ENCODE measurements at regions not wholly inside any gene's neighbourhood (a gene's known extent, or its start where the extent isn't known, plus 50 kb on each side); places are given as distances from the start of the nearest gene placed in this dataset.
"Not testable (repeated sequence)": the region's sequence is repeated elsewhere in the genome, so short reads cannot be mapped to it uniquely, and the experiment has no call there.

DNA sequence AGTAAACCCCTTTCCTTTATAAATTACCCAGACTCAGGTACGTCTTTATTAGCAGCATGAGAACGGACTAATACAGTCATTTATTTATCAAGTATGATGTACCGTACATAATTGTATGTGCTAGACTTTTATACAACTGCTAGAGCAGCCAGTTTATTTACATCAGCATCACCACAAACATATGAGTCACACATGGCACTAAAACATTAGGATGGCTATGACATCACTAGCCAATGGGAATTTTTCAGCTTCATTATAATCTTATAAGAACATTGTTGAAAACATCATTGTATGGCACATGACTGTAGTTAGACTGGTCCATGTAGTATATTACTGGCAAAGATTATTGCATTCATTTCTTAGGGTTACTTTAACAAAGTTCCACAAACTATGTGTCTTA lies 121.7 kb downstream of the ZMAT3 start:
- TF ChIP-seq, protein P1, sequence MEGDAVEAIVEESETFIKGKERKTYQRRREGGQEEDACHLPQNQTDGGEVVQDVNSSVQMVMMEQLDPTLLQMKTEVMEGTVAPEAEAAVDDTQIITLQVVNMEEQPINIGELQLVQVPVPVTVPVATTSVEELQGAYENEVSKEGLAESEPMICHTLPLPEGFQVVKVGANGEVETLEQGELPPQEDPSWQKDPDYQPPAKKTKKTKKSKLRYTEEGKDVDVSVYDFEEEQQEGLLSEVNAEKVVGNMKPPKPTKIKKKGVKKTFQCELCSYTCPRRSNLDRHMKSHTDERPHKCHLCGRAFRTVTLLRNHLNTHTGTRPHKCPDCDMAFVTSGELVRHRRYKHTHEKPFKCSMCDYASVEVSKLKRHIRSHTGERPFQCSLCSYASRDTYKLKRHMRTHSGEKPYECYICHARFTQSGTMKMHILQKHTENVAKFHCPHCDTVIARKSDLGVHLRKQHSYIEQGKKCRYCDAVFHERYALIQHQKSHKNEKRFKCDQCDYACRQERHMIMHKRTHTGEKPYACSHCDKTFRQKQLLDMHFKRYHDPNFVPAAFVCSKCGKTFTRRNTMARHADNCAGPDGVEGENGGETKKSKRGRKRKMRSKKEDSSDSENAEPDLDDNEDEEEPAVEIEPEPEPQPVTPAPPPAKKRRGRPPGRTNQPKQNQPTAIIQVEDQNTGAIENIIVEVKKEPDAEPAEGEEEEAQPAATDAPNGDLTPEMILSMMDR (IDR thresholded peaks at IDR 0.05; ENCODE audit: low read depth, low read length), result no peak
- no peak for DNase-seq (ENCODE audit: low read depth in 2 of 2)
- H3K4me3 ChIP-seq (replicated peaks in 1 of 2; ENCODE audit: low read depth in 2 of 2, low read length in 2 of 2), result no peak overlapping the region

DNA sequence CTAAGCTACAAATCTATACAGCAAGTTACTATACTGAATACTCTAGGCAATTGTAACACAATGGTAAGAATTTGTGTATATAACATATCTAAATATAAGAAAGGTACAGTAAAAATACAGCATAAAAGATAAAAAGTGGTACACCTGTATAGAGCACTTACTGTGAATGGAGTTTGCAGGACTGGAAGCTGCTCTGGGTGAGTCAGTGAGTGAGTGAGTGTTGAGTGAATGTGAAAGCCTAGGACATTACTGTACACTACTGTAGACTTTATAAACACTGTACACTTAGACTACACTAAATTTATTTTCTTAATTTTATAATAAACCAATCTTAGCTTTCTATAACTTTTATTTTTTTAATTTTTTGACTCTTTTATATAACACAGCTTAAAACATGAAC lies 123.1 kb downstream of the ZMAT3 start:
- TF ChIP-seq, protein P1 (IDR thresholded peaks at IDR 0.05; ENCODE audit: low read depth, low read length), result no peak
- no peak for DNase-seq (ENCODE audit: low read depth in 2 of 2)

DNA sequence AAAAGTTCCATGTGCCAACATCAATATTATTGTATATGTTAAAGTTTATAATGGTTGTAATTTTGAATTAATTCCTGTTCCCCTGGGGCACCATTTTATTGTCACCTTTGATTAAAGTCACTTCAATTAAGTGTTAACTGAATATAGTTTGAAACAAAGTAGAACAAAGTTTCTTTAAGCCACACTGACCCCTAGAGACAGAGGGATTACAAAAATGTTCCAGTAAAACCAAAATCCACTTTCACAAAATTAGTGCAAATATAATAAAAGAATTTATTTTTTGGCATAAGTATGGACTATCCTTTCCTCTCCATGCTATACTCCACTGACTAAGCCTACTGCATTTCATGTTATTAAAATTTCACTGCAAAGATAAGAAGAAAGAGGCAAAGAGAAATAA lies 123.9 kb downstream of the ZMAT3 start:
- TF ChIP-seq, protein P1 (IDR thresholded peaks at IDR 0.05; ENCODE audit: low read depth, low read length), result no peak
- DNase-seq (ENCODE audit: low read depth in 2 of 2), result no peak
- H3K4me3 ChIP-seq (replicated peaks in 1 of 2; ENCODE audit: low read depth in 2 of 2, low read length in 2 of 2), result no peak overlapping the region

More for the DNA sequence above, 123.1 kb downstream of the ZMAT3 start:
- H3K4me3 ChIP-seq (replicated peaks in 1 of 2; ENCODE audit: low read depth in 2 of 2, low read length in 2 of 2), result no peak overlapping the region

DNA sequence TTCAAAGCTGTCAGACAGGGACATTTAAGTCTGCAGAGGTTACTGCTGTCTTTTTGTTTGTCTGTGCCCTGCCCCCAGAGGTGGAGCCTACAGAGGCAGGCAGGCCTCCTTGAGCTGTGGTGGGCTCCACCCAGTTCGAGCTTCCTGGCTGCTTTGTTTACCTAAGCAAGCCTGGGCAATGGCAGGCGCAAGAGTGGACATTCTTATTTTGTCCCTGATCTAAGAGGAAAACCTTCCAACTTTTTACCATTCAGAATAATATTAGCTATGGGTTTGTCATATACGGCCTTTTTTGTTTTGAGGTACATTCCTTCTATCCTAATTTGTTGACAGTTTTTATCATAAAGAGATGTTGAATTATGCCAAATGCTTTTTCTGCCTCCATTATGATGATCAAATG lies 129.3 kb downstream of the ZMAT3 start:
- not testable (repeated sequence) for H3K4me3 ChIP-seq (replicated peaks in 1 of 2; ENCODE audit: low read depth in 2 of 2, low read length in 2 of 2)

DNA sequence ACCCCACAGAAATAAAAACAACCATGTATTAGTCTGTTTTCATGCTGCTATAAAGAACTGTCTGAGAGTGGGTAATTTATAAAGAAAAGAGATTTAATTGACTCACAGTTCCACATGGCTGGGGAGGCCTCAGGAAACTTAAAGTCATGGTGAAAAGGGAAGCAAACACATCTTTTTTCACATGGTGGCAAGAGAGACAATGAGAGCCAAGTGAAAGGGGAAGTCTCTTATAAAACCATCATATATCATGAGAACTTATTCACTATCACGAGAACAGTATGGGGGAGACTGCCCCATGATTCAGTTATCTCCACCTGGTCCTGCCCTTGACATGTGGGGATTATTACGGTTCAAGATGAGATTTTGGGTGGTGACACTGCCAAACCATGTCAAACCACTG lies 141.5 kb downstream of the ZMAT3 start:
- DNase-seq (ENCODE audit: low read depth in 2 of 2), result no peak
- TF ChIP-seq, protein P1 (IDR thresholded peaks at IDR 0.05; ENCODE audit: low read depth, low read length), result no peak
- H3K4me3 ChIP-seq (replicated peaks in 1 of 2; ENCODE audit: low read depth in 2 of 2, low read length in 2 of 2), result no peak overlapping the region

More for the DNA sequence above, 129.3 kb downstream of the ZMAT3 start:
- DNase-seq (ENCODE audit: low read depth in 2 of 2), result not testable (repeated sequence)

DNA sequence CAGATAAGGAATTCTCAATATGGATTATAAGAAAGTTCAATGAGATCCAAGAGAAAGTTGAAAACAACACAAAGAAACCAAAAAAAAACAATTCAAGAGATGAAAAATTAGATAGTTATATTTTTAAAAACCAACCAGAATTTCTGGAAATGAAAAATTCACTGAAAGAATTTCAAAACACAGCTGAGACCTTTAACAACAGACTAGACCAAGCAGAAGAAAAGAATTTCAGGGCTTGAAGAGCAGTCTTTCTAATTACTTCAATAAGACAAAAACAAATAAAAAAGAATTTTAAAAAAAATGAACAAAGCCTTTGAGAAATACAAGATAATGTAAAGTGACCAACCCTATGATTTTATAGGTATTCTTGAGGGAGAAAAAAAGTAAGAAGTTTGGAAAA lies 155.4 kb downstream of the ZMAT3 start:
- TF ChIP-seq, protein P1 (IDR thresholded peaks at IDR 0.05; ENCODE audit: low read depth, low read length), result no peak

DNA sequence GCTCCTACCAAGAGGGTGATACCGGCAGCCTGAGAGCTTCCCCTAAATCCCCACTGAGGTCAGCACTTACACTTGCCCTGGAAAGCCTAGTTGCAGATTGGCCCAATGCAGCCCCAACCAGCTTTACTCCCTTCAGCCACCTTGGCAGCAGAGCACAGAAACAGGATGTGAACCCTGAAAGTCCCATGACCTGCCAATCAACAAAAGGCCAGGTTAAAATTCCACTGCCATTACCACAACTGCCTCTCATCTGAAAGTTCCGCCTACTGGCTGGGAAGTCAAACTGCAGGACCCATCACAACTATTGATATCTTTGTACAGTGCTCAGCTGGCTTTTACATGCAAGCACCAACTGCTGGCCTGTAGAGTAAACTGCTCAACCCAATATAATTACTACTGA lies 156.2 kb downstream of the ZMAT3 start:
- H3K4me3 ChIP-seq (replicated peaks in 1 of 2; ENCODE audit: low read depth in 2 of 2, low read length in 2 of 2), result no peak overlapping the region
- DNase-seq (ENCODE audit: low read depth in 2 of 2), result no peak
- TF ChIP-seq, protein P1 (IDR thresholded peaks at IDR 0.05; ENCODE audit: low read depth, low read length), result no peak

More for the DNA sequence above, 155.4 kb downstream of the ZMAT3 start:
- DNase-seq (ENCODE audit: low read depth in 2 of 2), result no peak
- no peak overlapping the region for H3K4me3 ChIP-seq (replicated peaks in 1 of 2; ENCODE audit: low read depth in 2 of 2, low read length in 2 of 2)
